Endodermal cell (in vitro differentiated cells): ENCODE measurements at regions not wholly inside any gene's neighbourhood (a gene's known extent, or its start where the extent isn't known, plus 50 kb on each side); places are given as distances from the start of the nearest gene placed in this dataset.

Experiments used
- DNase-seq: peaks from one replicate; pipeline ENCODE4 v3.0.0-alpha.2; 2017
- H3K27ac ChIP-seq: 2 replicates; pipeline ENCODE4 v1.5.1; 2013; ENCODE audit warnings: mild to moderate bottlenecking, low read depth, low read length, moderate library complexity
- H3K27me3 ChIP-seq: 2 replicates; pipeline ENCODE4 v1.6.1; 2013; ENCODE audit warnings: mild to moderate bottlenecking, low read length, moderate library complexity; ENCODE audit not compliant: insufficient read depth, control insufficient read depth, poor library complexity, severe bottlenecking
- H3K36me3 ChIP-seq: 2 replicates; pipeline ENCODE4 v1.7.0; 2013; ENCODE audit warnings: mild to moderate bottlenecking, low read length, moderate library complexity; ENCODE audit not compliant: control insufficient read depth, insufficient read depth
- H3K4me1 ChIP-seq: one replicate; pipeline ENCODE4 v1.7.0; 2013; ENCODE audit warnings: low read length; ENCODE audit not compliant: control insufficient read depth, insufficient read depth
- H3K4me3 ChIP-seq: 2 replicates; pipeline ENCODE4 v1.5.1; 2013; ENCODE audit warnings: mild to moderate bottlenecking, low read length, moderate library complexity
- H3K9ac ChIP-seq: 2 replicates; pipeline ENCODE4 v1.6.1; 2013; ENCODE audit warnings: mild to moderate bottlenecking, low read length, moderate library complexity; ENCODE audit not compliant: poor library complexity, severe bottlenecking; ENCODE audit errors: extremely low read depth
- H3K9me3 ChIP-seq: 2 replicates; pipeline ENCODE4 v1.6.1; 2013; ENCODE audit warnings: mild to moderate bottlenecking, low read length, moderate library complexity; ENCODE audit not compliant: control insufficient read depth
- H3K27ac Mint-ChIP-seq: 2 replicates; pipeline ENCODE4 v1.8.0; 2020; ENCODE audit warnings: mixed read lengths
- H3K27me3 Mint-ChIP-seq: 2 replicates; pipeline ENCODE4 v1.8.0; 2021; ENCODE audit warnings: mild to moderate bottlenecking, mixed read lengths; ENCODE audit not compliant: insufficient read depth
- H3K36me3 Mint-ChIP-seq: 2 replicates; pipeline ENCODE4 v1.8.0; 2020; ENCODE audit warnings: low read depth, mixed read lengths
- H3K4me1 Mint-ChIP-seq: 2 replicates; pipeline ENCODE4 v1.8.0; 2020; ENCODE audit warnings: mixed read lengths
- H3K4me3 Mint-ChIP-seq: 2 replicates; pipeline ENCODE4 v1.8.0; 2020; ENCODE audit warnings: mild to moderate bottlenecking, moderate library complexity, mixed read lengths
- H3K9me3 Mint-ChIP-seq: 2 replicates; pipeline ENCODE4 v1.8.0; 2020; ENCODE audit warnings: mild to moderate bottlenecking, mixed read lengths
- WGBS, 2 experiments: methylation state at CpG; one replicate each; pipeline versions ENCODE4 v1.1.5 to v1.1.7; 2013; ENCODE audit warnings: missing lambda C conversion rate in 2 of 2, mixed read lengths in 1 of 2; ENCODE audit not compliant: insufficient coverage in 1 of 2, insufficient read length in 1 of 2; 5-methylcytosine and 5-hydroxymethylcytosine counted together
- TF ChIP-seq, protein P1 (sequence below): fragments of 200-600 bp; sonication (generic); conservative IDR thresholded peaks from 2 replicates; pipeline ENCODE4 v1.5.0; 2021; ENCODE audit warnings: antibody characterized with exemption, mild to moderate bottlenecking

DNA sequence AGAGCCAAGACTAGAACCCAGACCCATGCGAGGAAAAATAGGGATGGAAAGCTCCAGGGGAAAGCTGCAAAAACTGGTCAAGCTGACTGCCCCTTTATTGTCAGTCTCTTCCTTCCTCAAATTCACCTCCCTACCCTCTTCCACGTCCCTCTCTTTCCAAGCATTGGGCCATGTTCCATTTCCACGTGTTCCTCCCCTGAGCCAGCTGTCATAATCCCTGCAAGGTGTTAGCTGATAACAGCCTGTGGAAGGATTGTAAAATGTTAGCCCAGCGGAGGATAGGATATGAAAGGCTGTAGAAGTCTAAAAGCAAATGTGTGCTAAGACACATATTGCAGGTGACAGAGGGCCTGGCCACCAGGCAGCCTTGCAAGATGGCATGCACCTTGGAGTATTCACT lies 88.0 kb upstream of the MAX start:
- H3K4me1 ChIP-seq = peaks cover 17% of the 10 kb centered on the region
- peaks cover 37% of the 10 kb centered on the region for H3K4me1 Mint-ChIP-seq
- no peaks in the 10 kb centered on the region for H3K36me3 ChIP-seq
- no peak overlapping the region for H3K4me3 Mint-ChIP-seq
- no peaks in the 10 kb centered on the region for H3K9me3 ChIP-seq
- H3K27ac ChIP-seq = no peak overlapping the region
- H3K9ac ChIP-seq = no peak overlapping the region
- DNase-seq = no peak
- no peaks in the 10 kb centered on the region for H3K36me3 Mint-ChIP-seq
- no peaks in the 10 kb centered on the region for H3K27me3 ChIP-seq
- peaks cover 31% of the 10 kb centered on the region for H3K27me3 Mint-ChIP-seq
- no peaks in the 10 kb centered on the region for H3K9me3 Mint-ChIP-seq
- TF ChIP-seq, protein P1, sequence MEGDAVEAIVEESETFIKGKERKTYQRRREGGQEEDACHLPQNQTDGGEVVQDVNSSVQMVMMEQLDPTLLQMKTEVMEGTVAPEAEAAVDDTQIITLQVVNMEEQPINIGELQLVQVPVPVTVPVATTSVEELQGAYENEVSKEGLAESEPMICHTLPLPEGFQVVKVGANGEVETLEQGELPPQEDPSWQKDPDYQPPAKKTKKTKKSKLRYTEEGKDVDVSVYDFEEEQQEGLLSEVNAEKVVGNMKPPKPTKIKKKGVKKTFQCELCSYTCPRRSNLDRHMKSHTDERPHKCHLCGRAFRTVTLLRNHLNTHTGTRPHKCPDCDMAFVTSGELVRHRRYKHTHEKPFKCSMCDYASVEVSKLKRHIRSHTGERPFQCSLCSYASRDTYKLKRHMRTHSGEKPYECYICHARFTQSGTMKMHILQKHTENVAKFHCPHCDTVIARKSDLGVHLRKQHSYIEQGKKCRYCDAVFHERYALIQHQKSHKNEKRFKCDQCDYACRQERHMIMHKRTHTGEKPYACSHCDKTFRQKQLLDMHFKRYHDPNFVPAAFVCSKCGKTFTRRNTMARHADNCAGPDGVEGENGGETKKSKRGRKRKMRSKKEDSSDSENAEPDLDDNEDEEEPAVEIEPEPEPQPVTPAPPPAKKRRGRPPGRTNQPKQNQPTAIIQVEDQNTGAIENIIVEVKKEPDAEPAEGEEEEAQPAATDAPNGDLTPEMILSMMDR = no peak
- WGBS, 2 experiments = 90 to 93% methylated on average over 3 to 4 of the region's 4 CpGs
- no peak overlapping the region for H3K4me3 ChIP-seq
- H3K27ac Mint-ChIP-seq = no peak overlapping the region

GRCh38 chr14:65191716-65192115 lies 89.4 kb upstream of the MAX start:
- H3K4me3 ChIP-seq = no peak overlapping the region
- Mint-ChIP-seq H3K36me3 (no peaks in the 10 kb centered on the region), H3K9me3 (no peaks in the 10 kb centered on the region), H3K27ac (no peak overlapping the region), H3K27me3 (peaks cover 30% of the 10 kb centered on the region), H3K4me1 (peaks cover 29% of the 10 kb centered on the region), H3K4me3 (no peak overlapping the region)
- no peaks in the 10 kb centered on the region for H3K9me3 ChIP-seq
- no peak overlapping the region for H3K27ac ChIP-seq
- no peaks in the 10 kb centered on the region for H3K36me3 ChIP-seq
- no peak for DNase-seq
- H3K4me1 ChIP-seq = peaks cover 12% of the 10 kb centered on the region
- 91% methylated on average over 5 of the region's 5 CpGs for WGBS, 2 experiments
- TF ChIP-seq, protein P1 = no peak
- H3K9ac ChIP-seq = no peak overlapping the region
- H3K27me3 ChIP-seq = no peaks in the 10 kb centered on the region

GRCh38 chr14:65192686-65193085 lies 90.4 kb upstream of the MAX start:
- Mint-ChIP-seq H3K36me3 (no peaks in the 10 kb centered on the region), H3K27me3 (peaks cover 30% of the 10 kb centered on the region), H3K27ac (no peak overlapping the region), H3K9me3 (no peaks in the 10 kb centered on the region), H3K4me1 (peaks cover 19% of the 10 kb centered on the region), H3K4me3 (no peak overlapping the region)
- Histone ChIP-seq H3K4me3 (no peak overlapping the region), H3K9ac (no peak overlapping the region), H3K36me3 (no peaks in the 10 kb centered on the region), H3K9me3 (no peaks in the 10 kb centered on the region), H3K27ac (no peak overlapping the region), H3K27me3 (no peaks in the 10 kb centered on the region), H3K4me1 (peaks cover 7% of the 10 kb centered on the region)
- TF ChIP-seq, protein P1 = no peak
- DNase-seq = no peak
- 79 to 100% methylated on average over 1 of the region's 1 CpG for WGBS, 2 experiments
